Liver (tissue), 8 donors: ENCODE measurements at regions not wholly inside any gene's neighbourhood (a gene's known extent, or its start where the extent isn't known, plus 50 kb on each side); places are given as distances from the start of the nearest gene placed in this dataset.

Experiments
- DNase-seq: peaks from one replicate; pipeline ENCODE4 v3.0.0-alpha.2; 2017; ENCODE audit warnings: low spot score
- H3K27ac ChIP-seq, 2 donors: one replicate each; pipeline ENCODE4 v1.7.0; 2013; ENCODE audit warnings: inconsistent platforms in 2 of 2, low read length in 2 of 2, control low read depth in 1 of 2, low read depth in 1 of 2, mild to moderate bottlenecking in 1 of 2
- H3K27me3 ChIP-seq, 4 donors: one replicate each; pipeline versions ENCODE4 v1.6.1 to v1.7.0; 2013; ENCODE audit warnings: low read length in 3 of 4, inconsistent platforms in 1 of 4, mild to moderate bottlenecking in 1 of 4, moderate library complexity in 1 of 4; ENCODE audit not compliant: control insufficient read depth in 4 of 4, insufficient read depth in 4 of 4
- H3K36me3 ChIP-seq, 4 donors: one replicate each; pipeline versions ENCODE4 v1.6.1 to v1.7.0; 2013; ENCODE audit warnings: low read length in 3 of 4, mild to moderate bottlenecking in 3 of 4, low read depth in 1 of 4, moderate library complexity in 1 of 4; ENCODE audit not compliant: control insufficient read depth in 4 of 4, insufficient read depth in 3 of 4
- H3K4me1 ChIP-seq, 4 donors: one replicate each; pipeline versions ENCODE4 v1.6.1 to v1.7.0; 2013; ENCODE audit warnings: low read length in 3 of 4, mild to moderate bottlenecking in 3 of 4, moderate library complexity in 1 of 4; ENCODE audit not compliant: control insufficient read depth in 4 of 4, insufficient read depth in 4 of 4
- H3K4me3 ChIP-seq, 3 donors: one replicate each; pipeline versions ENCODE4 v1.6.1 to v1.7.0; 2013; ENCODE audit warnings: low read length in 3 of 3, control low read depth in 1 of 3, low read depth in 1 of 3, mild to moderate bottlenecking in 1 of 3
- H3K9ac ChIP-seq, 2 donors: one replicate each; pipeline ENCODE4 v1.7.0; 2013; ENCODE audit warnings: low read length in 2 of 2, mild to moderate bottlenecking in 2 of 2, moderate library complexity in 2 of 2, control low read depth in 1 of 2, low read depth in 1 of 2
- H3K9me3 ChIP-seq, 4 donors: one replicate each; pipeline versions ENCODE4 v1.6.1 to v1.7.0; 2013; ENCODE audit warnings: low read length in 3 of 4; ENCODE audit not compliant: control insufficient read depth in 4 of 4
- EGR1 ChIP-seq, 2 donors: IDR thresholded peaks; 2 replicates each; pipeline ENCODE4 v1.6.1; 2016 to 2018; ENCODE audit warnings: antibody characterized with exemption in 2 of 2, low read depth in 2 of 2
- FOXA1 ChIP-seq: IDR thresholded peaks from 2 replicates; pipeline ENCODE4 v1.6.1; 2016; ENCODE audit warnings: antibody characterized with exemption
- FOXA2 ChIP-seq: IDR thresholded peaks from 2 replicates; pipeline ENCODE4 v1.6.1; 2016; ENCODE audit warnings: antibody characterized with exemption
- GABPA ChIP-seq, 2 donors: IDR thresholded peaks in 1 of 2; conservative IDR thresholded peaks in 1 of 2; 2 replicates each; pipeline ENCODE4 v1.6.1; 2016; ENCODE audit warnings: antibody characterized with exemption in 2 of 2, mild to moderate bottlenecking in 1 of 2, moderate library complexity in 1 of 2
- HNF4A ChIP-seq, 2 donors: conservative IDR thresholded peaks; 2 replicates each; pipeline ENCODE4 v1.6.1; 2016; ENCODE audit warnings: antibody characterized with exemption in 2 of 2, mild to moderate bottlenecking in 2 of 2
- HNF4G ChIP-seq: IDR thresholded peaks from 2 replicates; pipeline ENCODE4 v1.6.1; 2016; ENCODE audit warnings: antibody characterized with exemption
- JUND ChIP-seq, 2 donors: IDR thresholded peaks; 2 replicates each; pipeline ENCODE4 v1.6.1; 2016; ENCODE audit warnings: antibody characterized with exemption in 2 of 2
- NR2F2 ChIP-seq: IDR thresholded peaks from 2 replicates; pipeline ENCODE4 v1.6.1; 2016; ENCODE audit warnings: antibody characterized with exemption
- RXRA ChIP-seq, 2 donors: IDR thresholded peaks; 2 replicates each; pipeline ENCODE4 v1.6.1; 2017 to 2018; ENCODE audit warnings: antibody characterized with exemption in 2 of 2, mild to moderate bottlenecking in 1 of 2
- SP1 ChIP-seq: IDR thresholded peaks from 2 replicates; pipeline ENCODE4 v1.6.1; 2018; ENCODE audit warnings: antibody characterized with exemption, mild to moderate bottlenecking
- TAF1 ChIP-seq: conservative IDR thresholded peaks from 2 replicates; pipeline ENCODE4 v1.6.1; 2016; ENCODE audit warnings: antibody characterized with exemption, mild to moderate bottlenecking
- YY1 ChIP-seq: IDR thresholded peaks from 2 replicates; pipeline ENCODE4 v1.6.1; 2016; ENCODE audit warnings: antibody characterized with exemption, mild to moderate bottlenecking
- WGBS: extraction: QIAGEN DNeasy Blood & Tissue Kit; methylation state at CpG from one replicate; pipeline ENCODE4 v1.1.7; 2013; 5-methylcytosine and 5-hydroxymethylcytosine counted together
- TF ChIP-seq, protein P1 (sequence below): fragments of 150-350 bp; IDR thresholded peaks from 2 replicates; pipeline ENCODE4 v1.5.1; 2017; ENCODE audit warnings: improper control_type of control experiment, low read depth, low read length; ENCODE audit not compliant: missing input control
- TF ChIP-seq, protein P2 (sequence below): IDR thresholded peaks from 2 replicates; pipeline ENCODE4 v1.6.1; 2016; ENCODE audit warnings: antibody characterized with exemption, mild to moderate bottlenecking
- TF ChIP-seq, protein P3 (sequence below): IDR thresholded peaks from 2 replicates; pipeline ENCODE4 v1.6.1; 2016; ENCODE audit warnings: antibody characterized with exemption
- TF ChIP-seq, protein P4 (sequence below): IDR thresholded peaks from 2 replicates; pipeline ENCODE4 v1.6.1; 2016; ENCODE audit warnings: antibody characterized with exemption
- TF ChIP-seq, protein P5 (sequence below): IDR thresholded peaks from 2 replicates; pipeline ENCODE4 v1.6.1; 2016; ENCODE audit warnings: antibody characterized with exemption
- donor health status: healthy.
- donor health status: healthy.
- donor health status: healthy.
- donor health status: healthy.
- donor health status: healthy.

DNA sequence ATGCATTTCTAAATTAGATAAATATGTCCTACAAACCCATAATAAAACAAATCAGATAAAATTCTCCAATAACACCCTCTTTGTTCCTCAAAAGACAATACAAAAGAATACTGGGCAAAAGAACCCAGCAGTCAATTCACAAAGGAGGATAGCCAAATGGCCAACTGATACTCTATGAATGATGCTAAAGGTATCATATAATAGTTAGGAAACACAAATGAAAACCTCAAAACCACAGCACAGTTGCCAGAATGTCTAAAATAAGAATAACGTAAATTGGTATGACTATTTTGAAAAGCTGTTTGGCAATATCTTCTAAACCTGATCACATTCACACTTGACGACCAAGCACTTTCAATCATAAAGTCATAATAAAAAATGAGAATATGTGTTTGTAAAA lies 315.4 kb downstream of the CDH7 start:
- H3K9ac ChIP-seq = no peak overlapping the region
- DNase-seq = no peak
- WGBS = 87% methylated on average over 2 of the region's 2 CpGs
- no peak overlapping the region for H3K27ac ChIP-seq
- TF ChIP-seq NR2F2 (no peak), TAF1 (no peak), YY1 (no peak), HNF4A (conservative IDR thresholded peaks at IDR 0.05) (no peak), HNF4G (no peak), RXRA (IDR thresholded peaks at IDR 0.05) (no peak), EGR1 (IDR thresholded peaks at IDR 0.05; ENCODE audit: low read depth in 2 of 2) (no peak)
- TF ChIP-seq, protein P1, sequence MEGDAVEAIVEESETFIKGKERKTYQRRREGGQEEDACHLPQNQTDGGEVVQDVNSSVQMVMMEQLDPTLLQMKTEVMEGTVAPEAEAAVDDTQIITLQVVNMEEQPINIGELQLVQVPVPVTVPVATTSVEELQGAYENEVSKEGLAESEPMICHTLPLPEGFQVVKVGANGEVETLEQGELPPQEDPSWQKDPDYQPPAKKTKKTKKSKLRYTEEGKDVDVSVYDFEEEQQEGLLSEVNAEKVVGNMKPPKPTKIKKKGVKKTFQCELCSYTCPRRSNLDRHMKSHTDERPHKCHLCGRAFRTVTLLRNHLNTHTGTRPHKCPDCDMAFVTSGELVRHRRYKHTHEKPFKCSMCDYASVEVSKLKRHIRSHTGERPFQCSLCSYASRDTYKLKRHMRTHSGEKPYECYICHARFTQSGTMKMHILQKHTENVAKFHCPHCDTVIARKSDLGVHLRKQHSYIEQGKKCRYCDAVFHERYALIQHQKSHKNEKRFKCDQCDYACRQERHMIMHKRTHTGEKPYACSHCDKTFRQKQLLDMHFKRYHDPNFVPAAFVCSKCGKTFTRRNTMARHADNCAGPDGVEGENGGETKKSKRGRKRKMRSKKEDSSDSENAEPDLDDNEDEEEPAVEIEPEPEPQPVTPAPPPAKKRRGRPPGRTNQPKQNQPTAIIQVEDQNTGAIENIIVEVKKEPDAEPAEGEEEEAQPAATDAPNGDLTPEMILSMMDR = no peak
- peaks cover 0 to 2% (median 0%) of the 10 kb centered on the region in 4 donors for H3K9me3 ChIP-seq
- no peaks in the 10 kb centered on the region for H3K36me3 ChIP-seq
- no peaks in the 10 kb centered on the region for H3K27me3 ChIP-seq
- no peak overlapping the region for H3K4me3 ChIP-seq
- H3K4me1 ChIP-seq = no peaks in the 10 kb centered on the region

DNA sequence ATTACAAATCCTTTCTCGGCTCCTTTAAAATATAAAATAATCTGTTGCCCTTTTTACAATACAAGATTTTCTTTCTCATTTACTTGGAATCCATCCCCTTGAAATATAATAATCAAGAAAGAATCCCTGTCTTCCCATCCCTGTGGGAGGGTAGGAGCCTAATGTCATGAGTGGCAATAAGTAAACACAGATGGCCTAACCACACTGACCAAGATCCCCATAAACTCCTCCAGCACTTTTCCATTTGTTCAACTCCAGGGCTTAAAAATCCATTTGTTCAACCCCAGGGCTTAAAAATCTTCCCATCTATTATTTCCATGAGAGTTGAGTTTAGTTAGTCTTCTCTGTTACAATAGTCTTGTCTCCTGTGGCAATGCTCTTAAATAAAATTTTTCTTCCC lies 297.6 kb downstream of the CDH7 start:
- H3K9me3 ChIP-seq = no peaks in the 10 kb centered on the region
- WGBS = 88% methylated on average over 1 of the region's 1 CpG
- H3K9ac ChIP-seq = no peak overlapping the region
- no peak overlapping the region for H3K27ac ChIP-seq
- no peak for DNase-seq
- no peaks in the 10 kb centered on the region for H3K36me3 ChIP-seq
- peaks cover 0 to 5% (median 0%) of the 10 kb centered on the region in 4 donors for H3K4me1 ChIP-seq
- H3K4me3 ChIP-seq = no peak overlapping the region
- TF ChIP-seq EGR1 (IDR thresholded peaks at IDR 0.05; ENCODE audit: low read depth in 2 of 2) (no peak), JUND (IDR thresholded peaks at IDR 0.05) (no peak), HNF4A (conservative IDR thresholded peaks at IDR 0.05) (no peak), TAF1 (no peak), FOXA2 (no peak), YY1 (no peak), GABPA (IDR thresholded peaks at IDR 0.05 in 1 of 2, conservative IDR thresholded peaks at IDR 0.05 in 1 of 2) (no peak), SP1 (no peak), FOXA1 (no peak), NR2F2 (no peak)
- TF ChIP-seq, protein P1 = no peak
- TF ChIP-seq, protein P2, sequence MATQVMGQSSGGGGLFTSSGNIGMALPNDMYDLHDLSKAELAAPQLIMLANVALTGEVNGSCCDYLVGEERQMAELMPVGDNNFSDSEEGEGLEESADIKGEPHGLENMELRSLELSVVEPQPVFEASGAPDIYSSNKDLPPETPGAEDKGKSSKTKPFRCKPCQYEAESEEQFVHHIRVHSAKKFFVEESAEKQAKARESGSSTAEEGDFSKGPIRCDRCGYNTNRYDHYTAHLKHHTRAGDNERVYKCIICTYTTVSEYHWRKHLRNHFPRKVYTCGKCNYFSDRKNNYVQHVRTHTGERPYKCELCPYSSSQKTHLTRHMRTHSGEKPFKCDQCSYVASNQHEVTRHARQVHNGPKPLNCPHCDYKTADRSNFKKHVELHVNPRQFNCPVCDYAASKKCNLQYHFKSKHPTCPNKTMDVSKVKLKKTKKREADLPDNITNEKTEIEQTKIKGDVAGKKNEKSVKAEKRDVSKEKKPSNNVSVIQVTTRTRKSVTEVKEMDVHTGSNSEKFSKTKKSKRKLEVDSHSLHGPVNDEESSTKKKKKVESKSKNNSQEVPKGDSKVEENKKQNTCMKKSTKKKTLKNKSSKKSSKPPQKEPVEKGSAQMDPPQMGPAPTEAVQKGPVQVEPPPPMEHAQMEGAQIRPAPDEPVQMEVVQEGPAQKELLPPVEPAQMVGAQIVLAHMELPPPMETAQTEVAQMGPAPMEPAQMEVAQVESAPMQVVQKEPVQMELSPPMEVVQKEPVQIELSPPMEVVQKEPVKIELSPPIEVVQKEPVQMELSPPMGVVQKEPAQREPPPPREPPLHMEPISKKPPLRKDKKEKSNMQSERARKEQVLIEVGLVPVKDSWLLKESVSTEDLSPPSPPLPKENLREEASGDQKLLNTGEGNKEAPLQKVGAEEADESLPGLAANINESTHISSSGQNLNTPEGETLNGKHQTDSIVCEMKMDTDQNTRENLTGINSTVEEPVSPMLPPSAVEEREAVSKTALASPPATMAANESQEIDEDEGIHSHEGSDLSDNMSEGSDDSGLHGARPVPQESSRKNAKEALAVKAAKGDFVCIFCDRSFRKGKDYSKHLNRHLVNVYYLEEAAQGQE = no peak
- TF ChIP-seq, protein P3, sequence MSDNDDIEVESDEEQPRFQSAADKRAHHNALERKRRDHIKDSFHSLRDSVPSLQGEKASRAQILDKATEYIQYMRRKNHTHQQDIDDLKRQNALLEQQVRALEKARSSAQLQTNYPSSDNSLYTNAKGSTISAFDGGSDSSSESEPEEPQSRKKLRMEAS = no peak
- TF ChIP-seq, protein P4, sequence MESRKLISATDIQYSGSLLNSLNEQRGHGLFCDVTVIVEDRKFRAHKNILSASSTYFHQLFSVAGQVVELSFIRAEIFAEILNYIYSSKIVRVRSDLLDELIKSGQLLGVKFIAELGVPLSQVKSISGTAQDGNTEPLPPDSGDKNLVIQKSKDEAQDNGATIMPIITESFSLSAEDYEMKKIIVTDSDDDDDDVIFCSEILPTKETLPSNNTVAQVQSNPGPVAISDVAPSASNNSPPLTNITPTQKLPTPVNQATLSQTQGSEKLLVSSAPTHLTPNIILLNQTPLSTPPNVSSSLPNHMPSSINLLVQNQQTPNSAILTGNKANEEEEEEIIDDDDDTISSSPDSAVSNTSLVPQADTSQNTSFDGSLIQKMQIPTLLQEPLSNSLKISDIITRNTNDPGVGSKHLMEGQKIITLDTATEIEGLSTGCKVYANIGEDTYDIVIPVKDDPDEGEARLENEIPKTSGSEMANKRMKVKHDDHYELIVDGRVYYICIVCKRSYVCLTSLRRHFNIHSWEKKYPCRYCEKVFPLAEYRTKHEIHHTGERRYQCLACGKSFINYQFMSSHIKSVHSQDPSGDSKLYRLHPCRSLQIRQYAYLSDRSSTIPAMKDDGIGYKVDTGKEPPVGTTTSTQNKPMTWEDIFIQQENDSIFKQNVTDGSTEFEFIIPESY = no peak
- TF ChIP-seq, protein P5, sequence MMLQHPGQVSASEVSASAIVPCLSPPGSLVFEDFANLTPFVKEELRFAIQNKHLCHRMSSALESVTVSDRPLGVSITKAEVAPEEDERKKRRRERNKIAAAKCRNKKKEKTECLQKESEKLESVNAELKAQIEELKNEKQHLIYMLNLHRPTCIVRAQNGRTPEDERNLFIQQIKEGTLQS = no peak
- H3K27me3 ChIP-seq = no peaks in the 10 kb centered on the region
